ENCODE measurements at regions not wholly inside any gene's neighbourhood (a gene's known extent, or its start where the extent isn't known, plus 50 kb on each side); places are given as distances from the start of the nearest gene placed in this dataset.
"Not testable (repeated sequence)": the region's sequence is repeated elsewhere in the genome, so short reads cannot be mapped to it uniquely, and the experiment has no call there.

GRCh38 chr4:82077471-82077995, 296.3 kb downstream of the HNRNPD start:
- H3K9me3 ChIP-seq (ENCODE audit: control insufficient read depth, insufficient read depth, low read depth, low read length); in situ Hi-C loops (cut with HindIII; ENCODE audit: low pct_unique_long_range_greater_than_20kb, low sequenced_read_pairs); DNase-seq (ENCODE audit: low read depth, low spot score); H3K36me3 ChIP-seq (ENCODE audit: control insufficient read depth, insufficient read depth, low read length); H3K27ac ChIP-seq (ENCODE audit: low read length); ATAC-seq; intact Hi-C loops (cut with micrococcal nuclease; ENCODE audit: unreplicated experiment); H3K4me1 ChIP-seq (ENCODE audit: control insufficient read depth, insufficient read depth, low read length); BruUV-seq (replicated peaks); POLR2A ChIA-PET; H3K4me3 ChIP-seq (ENCODE audit: low read depth in 2 of 2, low read length in 2 of 2); H3K27me3 ChIP-seq (ENCODE audit: control insufficient read depth, insufficient read depth, low read length); CTCF ChIA-PET: not testable (repeated sequence)

GRCh38 chr4:82076809-82077208, 297.0 kb downstream of the HNRNPD start:
- intact Hi-C loops (cut with micrococcal nuclease; ENCODE audit: unreplicated experiment) = no loop called here
- CTCF ChIA-PET = no interaction called here

More at GRCh38 chr4:82076809-82077208, 297.0 kb downstream of the HNRNPD start:
- TF ChIP-seq POLR2AphosphoS5 (IDR thresholded peaks at IDR 0.05; ENCODE audit: low read depth, low read length) (no peak), REST (IDR thresholded peaks at IDR 0.05; ENCODE audit: insufficient read depth in 1 of 2, low read depth in 2 of 2, low read length in 1 of 2) (no peak), CTCF (IDR thresholded peaks at IDR 0.05) (no peak), TCF7L2 (IDR thresholded peaks at IDR 0.05; ENCODE audit: low read depth, low read length) (no peak), SIN3A (IDR thresholded peaks at IDR 0.05; ENCODE audit: borderline replicate concordance, insufficient read depth, low read depth, low read length) (no peak)
- BruUV-seq (replicated peaks) = no TSS peak
- POLR2A ChIA-PET = no interaction called here
- Histone ChIP-seq H3K4me1 (ENCODE audit: control insufficient read depth, insufficient read depth, low read length) (no peaks in the 10 kb centered on the region), H3K27me3 (ENCODE audit: control insufficient read depth, insufficient read depth, low read length) (no peaks in the 10 kb centered on the region), H3K36me3 (ENCODE audit: control insufficient read depth, insufficient read depth, low read length) (no peaks in the 10 kb centered on the region), H3K27ac (ENCODE audit: low read length) (no peak overlapping the region), H3K9me3 (ENCODE audit: control insufficient read depth, insufficient read depth, low read depth, low read length) (no peaks in the 10 kb centered on the region), H3K4me3 (ENCODE audit: low read depth in 2 of 2, low read length in 2 of 2) (no peak overlapping the region)
- ATAC-seq (no peak), DNase-seq (ENCODE audit: low read depth, low spot score) (no peak)
- in situ Hi-C loops (cut with HindIII; ENCODE audit: low pct_unique_long_range_greater_than_20kb, low sequenced_read_pairs) = no loop called here

Data from Panc1 (cell line).